ENCODE measurements at regions not wholly inside any gene's neighbourhood (a gene's known extent, or its start where the extent isn't known, plus 50 kb on each side); places are given as distances from the start of the nearest gene placed in this dataset.

DNA sequence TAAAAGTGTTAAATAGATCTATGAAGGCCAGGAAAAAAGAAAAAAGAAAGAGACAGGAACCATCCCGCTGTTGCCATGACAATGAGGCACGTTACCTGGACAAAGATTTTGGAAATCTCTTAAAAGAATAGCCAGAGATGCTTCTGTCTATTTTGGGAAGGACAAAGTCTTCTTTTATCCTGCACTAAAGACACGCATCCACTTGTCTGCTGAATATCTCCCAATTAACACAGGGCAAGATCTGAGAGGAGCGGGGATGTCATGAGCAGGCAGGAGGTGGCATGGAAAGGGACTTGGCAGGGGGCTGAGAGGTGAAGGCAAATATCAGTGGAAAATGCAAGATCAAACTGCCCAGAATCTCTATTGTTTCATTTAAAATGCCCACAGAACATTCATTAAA is 153.8 kb upstream of the BLID start:
- CTCF ChIA-PET (ENCODE audit: low intra/inter-chr PET ratio) = no interaction called here
- Histone ChIP-seq H3K79me2 (ENCODE audit: control insufficient read depth, insufficient read depth, low read length) (no peaks in the 10 kb centered on the region), H3K27ac (ENCODE audit: extremely low read depth, low read depth, low read length) (no peak overlapping the region), H2AFZ (ENCODE audit: low read depth, low read length) (no peak overlapping the region), H3K36me3 (ENCODE audit: control insufficient read depth, insufficient read depth, low read length) (no peaks in the 10 kb centered on the region), H3K9me3 (replicated peaks; ENCODE audit: control insufficient read depth, insufficient read depth, low read depth, low read length) (no peaks in the 10 kb centered on the region), H3K4me1 (replicated peaks in 1 of 2; ENCODE audit: control insufficient read depth in 2 of 2, insufficient read depth in 2 of 2, low read length in 2 of 2) (no peaks in the 10 kb centered on the region), H3K4me3 (no peak overlapping the region), H3K4me2 (ENCODE audit: insufficient read depth, low read length) (no peak overlapping the region), H3K27me3 (ENCODE audit: control insufficient read depth in 2 of 2, insufficient read depth in 2 of 2, low read length in 2 of 2) (no peaks in the 10 kb centered on the region), H3K9ac (ENCODE audit: insufficient read depth in 1 of 2, low read depth in 2 of 2, low read length in 2 of 2) (no peak overlapping the region), H4K20me1 (replicated peaks; ENCODE audit: control insufficient read depth, insufficient read depth, low read length) (no peaks in the 10 kb centered on the region), H3K9me1 (ENCODE audit: control insufficient read depth, insufficient read depth, low read length) (no peaks in the 10 kb centered on the region)
- in situ Hi-C loops (cut with MboI) (no loop called here), intact Hi-C loops (cut with micrococcal nuclease) (no loop called here)
- ATAC-seq (no peak), DNase-seq (ENCODE audit: extremely low read depth in 1 of 4, low spot score in 3 of 4) (no peak), FAIRE-seq (no peak)
- 0% methylated on average over 4 of the region's 4 CpGs for WGBS (ENCODE audit: insufficient coverage, low coverage, missing lambda C conversion rate)
- POLR2A ChIA-PET = no interaction called here
- no TSS peak for BruUV-seq (replicated peaks)
- TF ChIP-seq CCNT2 (IDR thresholded peaks at IDR 0.05; ENCODE audit: borderline replicate concordance, extremely low read depth, insufficient read length, low read depth, low read length) = no peak
- TF ChIP-seq ZNF174 (CRISPR knock-in tag; IDR thresholded peaks at IDR 0.05) = no peak
- TF ChIP-seq CSDE1 (IDR thresholded peaks at IDR 0.05) = no peak
- no peak for TF ChIP-seq KLF6 (CRISPR knock-in tag; IDR thresholded peaks at IDR 0.05; ENCODE audit: borderline replicate concordance)
- no peak for TF ChIP-seq DACH1 (IDR thresholded peaks at IDR 0.05; ENCODE audit: partially characterized antibody)
- TF ChIP-seq FOXJ3 (CRISPR knock-in tag; IDR thresholded peaks at IDR 0.05) = no peak
- TF ChIP-seq PHB (CRISPR knock-in tag; IDR thresholded peaks at IDR 0.05) = no peak
- TF ChIP-seq NR4A1 (CRISPR knock-in tag; IDR thresholded peaks at IDR 0.05) = no peak
- no peak for TF ChIP-seq NR4A1 (tag; IDR thresholded peaks at IDR 0.05)
- TF ChIP-seq KDM4B (IDR thresholded peaks at IDR 0.05; ENCODE audit: borderline replicate concordance in 2 of 2, low read depth in 1 of 2) = no peak
- TF ChIP-seq ZNF165 (CRISPR knock-in tag; IDR thresholded peaks at IDR 0.05; ENCODE audit: borderline replicate concordance) = no peak
- no peak for TF ChIP-seq MYBL2 (IDR thresholded peaks at IDR 0.05; ENCODE audit: low read depth)
- no peak for TF ChIP-seq MYBL2 (CRISPR knock-in tag; IDR thresholded peaks at IDR 0.05; ENCODE audit: borderline replicate concordance)
- TF ChIP-seq AFF4 (CRISPR knock-in tag; IDR thresholded peaks at IDR 0.05) = no peak
- TF ChIP-seq, protein P1, sequence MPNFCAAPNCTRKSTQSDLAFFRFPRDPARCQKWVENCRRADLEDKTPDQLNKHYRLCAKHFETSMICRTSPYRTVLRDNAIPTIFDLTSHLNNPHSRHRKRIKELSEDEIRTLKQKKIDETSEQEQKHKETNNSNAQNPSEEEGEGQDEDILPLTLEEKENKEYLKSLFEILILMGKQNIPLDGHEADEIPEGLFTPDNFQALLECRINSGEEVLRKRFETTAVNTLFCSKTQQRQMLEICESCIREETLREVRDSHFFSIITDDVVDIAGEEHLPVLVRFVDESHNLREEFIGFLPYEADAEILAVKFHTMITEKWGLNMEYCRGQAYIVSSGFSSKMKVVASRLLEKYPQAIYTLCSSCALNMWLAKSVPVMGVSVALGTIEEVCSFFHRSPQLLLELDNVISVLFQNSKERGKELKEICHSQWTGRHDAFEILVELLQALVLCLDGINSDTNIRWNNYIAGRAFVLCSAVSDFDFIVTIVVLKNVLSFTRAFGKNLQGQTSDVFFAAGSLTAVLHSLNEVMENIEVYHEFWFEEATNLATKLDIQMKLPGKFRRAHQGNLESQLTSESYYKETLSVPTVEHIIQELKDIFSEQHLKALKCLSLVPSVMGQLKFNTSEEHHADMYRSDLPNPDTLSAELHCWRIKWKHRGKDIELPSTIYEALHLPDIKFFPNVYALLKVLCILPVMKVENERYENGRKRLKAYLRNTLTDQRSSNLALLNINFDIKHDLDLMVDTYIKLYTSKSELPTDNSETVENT (CRISPR knock-in tag; IDR thresholded peaks at IDR 0.05) = no peak
- TF ChIP-seq MBD2 (IDR thresholded peaks at IDR 0.05; ENCODE audit: borderline replicate concordance, low read depth) = no peak

Measured in K562 (cell line).